ENCODE measurements at regions not wholly inside any gene's neighbourhood (a gene's known extent, or its start where the extent isn't known, plus 50 kb on each side); places are given as distances from the start of the nearest gene placed in this dataset.

- Histone ChIP-seq H3K4me3 (no peak overlapping the region), H3K4me1 (peaks cover 0 to 17% of the 10 kb centered on the region in 2 donors), H3K27me3 (no peaks in the 10 kb centered on the region), H3K27ac (no peak overlapping the region), H3K9me3 (no peaks in the 10 kb centered on the region), H3K36me3 (no peaks in the 10 kb centered on the region)
- no peak for DNase-seq (ENCODE audit: low spot score)
- TF ChIP-seq CTCF (IDR thresholded peaks at IDR 0.05), result no peak
These were observed 80.3 kb upstream of the FZD7 start for GRCh38 chr2:201953396-201953795.

- Histone ChIP-seq H3K9me3 (no peaks in the 10 kb centered on the region), H3K4me1 (peaks cover 0 to 17% of the 10 kb centered on the region in 2 donors), H3K27ac (no peak overlapping the region), H3K27me3 (no peaks in the 10 kb centered on the region), H3K4me3 (no peak overlapping the region), H3K36me3 (no peaks in the 10 kb centered on the region)
- TF ChIP-seq CTCF (IDR thresholded peaks at IDR 0.05), result no peak
- DNase-seq (ENCODE audit: low spot score), result no peak
These were observed 79.8 kb upstream of the FZD7 start for GRCh38 chr2:201953880-201954279.

- H3K9me3 ChIP-seq, result no peaks in the 10 kb centered on the region
- peaks cover 0 to 17% of the 10 kb centered on the region in 2 donors for H3K4me1 ChIP-seq
- no peak overlapping the region for H3K4me3 ChIP-seq
- no peak overlapping the region for H3K27ac ChIP-seq
- no peak for DNase-seq (ENCODE audit: low spot score)
- H3K27me3 ChIP-seq, result no peaks in the 10 kb centered on the region
- TF ChIP-seq CTCF (IDR thresholded peaks at IDR 0.05), result no peak
- H3K36me3 ChIP-seq, result no peaks in the 10 kb centered on the region
These were observed 78.4 kb upstream of the FZD7 start for GRCh38 chr2:201955231-201955630.

GRCh38 chr2:201955702-201956141 lies 77.9 kb upstream of the FZD7 start:
- Histone ChIP-seq H3K9me3 (no peaks in the 10 kb centered on the region), H3K27ac (peak overlapping the region in 1 of 2 donors; percentile 23), H3K27me3 (no peaks in the 10 kb centered on the region), H3K4me3 (no peak overlapping the region), H3K4me1 (peaks cover 0 to 17% of the 10 kb centered on the region in 2 donors), H3K36me3 (no peaks in the 10 kb centered on the region)
- TF ChIP-seq CTCF (IDR thresholded peaks at IDR 0.05), result no peak
- no peak for DNase-seq (ENCODE audit: low spot score)

GRCh38 chr2:201956361-201956760 lies 77.3 kb upstream of the FZD7 start:
- Histone ChIP-seq H3K4me3 (no peak overlapping the region), H3K36me3 (no peaks in the 10 kb centered on the region), H3K27me3 (no peaks in the 10 kb centered on the region), H3K4me1 (peaks cover 0 to 17% of the 10 kb centered on the region in 2 donors), H3K9me3 (no peaks in the 10 kb centered on the region), H3K27ac (no peak overlapping the region)
- no peak for DNase-seq (ENCODE audit: low spot score)
- TF ChIP-seq CTCF (IDR thresholded peaks at IDR 0.05), result no peak

- no peak for DNase-seq (ENCODE audit: low spot score)
- H3K4me3 ChIP-seq, result no peak overlapping the region
- no peak overlapping the region for H3K27ac ChIP-seq
- peaks cover 0 to 17% of the 10 kb centered on the region in 2 donors for H3K4me1 ChIP-seq
- no peaks in the 10 kb centered on the region for H3K36me3 ChIP-seq
- no peaks in the 10 kb centered on the region for H3K9me3 ChIP-seq
- no peaks in the 10 kb centered on the region for H3K27me3 ChIP-seq
- TF ChIP-seq CTCF (IDR thresholded peaks at IDR 0.05), result no peak
These were observed 76.6 kb upstream of the FZD7 start for GRCh38 chr2:201957091-201957490.

All from right atrium auricular region (tissue), 2 donors.